DMS153 (cell line): ENCODE measurements at regions not wholly inside any gene's neighbourhood (a gene's known extent, or its start where the extent isn't known, plus 50 kb on each side); places are given as distances from the start of the nearest gene placed in this dataset.

Experiments
- DNase-seq: peaks from one replicate; lab custom pipeline; 2025; lab: John Stamatoyannopoulos, UW

- DNase-seq: no peak
Observed at GRCh38 chr3:159897331-159898075, 91.1 kb upstream of the IL12A start.

DNA sequence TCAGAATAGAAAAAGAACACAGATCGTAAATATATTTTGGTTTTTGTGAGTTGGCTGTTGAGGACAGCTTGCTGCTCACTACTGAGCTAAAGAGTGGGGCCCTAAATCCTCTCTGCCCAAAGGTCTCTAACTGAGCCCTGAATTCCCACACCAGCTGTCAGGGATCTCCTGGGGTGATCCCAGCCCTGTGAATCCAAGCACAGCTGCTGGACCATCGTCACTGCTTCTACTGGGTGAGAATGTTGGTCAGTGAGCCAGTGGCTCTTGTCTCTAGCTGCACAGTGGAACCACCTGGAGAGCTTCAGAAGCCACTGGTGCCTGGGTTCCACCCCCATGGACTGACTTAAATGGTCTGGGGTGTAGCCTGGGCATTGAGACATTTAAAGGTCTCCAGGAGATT lies 90.5 kb upstream of the IL12A start:
- DNase-seq: no peak

GRCh38 chr3:159899166-159899565 lies 89.5 kb upstream of the IL12A start:
- DNase-seq: no peak

DNA sequence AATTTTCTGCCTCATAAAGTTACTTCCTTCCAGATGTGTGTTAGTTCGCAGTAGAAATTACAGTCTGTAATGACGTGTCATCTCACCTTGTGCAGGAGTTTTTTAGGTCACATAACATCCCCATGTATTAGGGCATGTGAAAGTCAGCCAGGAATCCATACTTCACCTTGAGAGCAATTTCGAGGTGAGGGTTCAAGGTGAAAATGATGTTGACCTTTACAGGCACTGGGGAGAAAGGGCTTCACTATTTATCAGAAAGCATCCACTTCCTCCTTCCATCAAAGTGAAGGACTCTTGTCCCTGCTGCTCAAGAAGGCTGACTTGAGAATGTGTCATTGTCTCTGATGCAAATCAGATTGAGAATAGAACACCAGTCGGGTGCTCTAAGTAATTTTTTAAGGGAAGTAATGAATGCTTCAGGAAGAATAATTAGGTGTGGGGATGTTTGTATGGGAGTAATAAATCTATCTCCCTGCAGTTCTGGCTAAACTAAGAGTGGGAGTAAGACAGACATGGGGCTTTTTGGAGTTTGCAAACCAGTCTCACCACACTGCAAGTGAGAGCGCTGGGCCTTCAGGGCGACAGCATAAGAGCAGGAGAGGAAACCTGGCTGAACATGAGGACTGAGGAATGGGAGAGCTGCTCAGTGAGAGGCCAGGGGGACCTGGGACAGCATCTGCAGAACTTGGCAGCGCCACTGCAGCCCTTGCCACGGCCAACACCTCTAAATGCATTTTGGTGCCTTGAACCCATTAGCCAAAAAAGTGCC lies 85.9 kb upstream of the IL12A start:
- no peak for DNase-seq

- no peak for DNase-seq
Observed at GRCh38 chr3:159904455-159904854, 84.2 kb upstream of the IL12A start.

GRCh38 chr3:159904911-159905310 lies 83.7 kb upstream of the IL12A start:
- no peak for DNase-seq

GRCh38 chr3:159907828-159908227 lies 80.8 kb upstream of the IL12A start:
- no peak for DNase-seq

GRCh38 chr3:159910991-159911663 lies 77.5 kb upstream of the IL12A start:
- no peak for DNase-seq

DNA sequence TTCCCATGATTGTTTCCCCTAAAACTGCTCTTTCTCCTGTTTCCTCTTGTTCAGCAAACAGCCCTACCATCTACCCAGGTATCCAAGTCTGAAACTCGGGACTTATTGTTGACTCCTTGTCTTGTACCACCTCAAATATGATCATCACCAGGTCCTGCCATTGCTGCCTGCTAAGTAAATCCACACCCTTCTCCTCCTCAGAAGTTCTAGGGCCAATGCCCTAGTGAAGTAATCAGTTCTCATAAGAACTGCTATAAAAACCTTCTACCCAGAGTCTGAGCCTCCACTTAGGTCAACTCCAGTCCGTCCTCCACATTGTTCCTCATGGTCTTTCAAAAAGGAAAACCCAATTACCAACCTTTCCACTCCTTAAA lies 77.0 kb upstream of the IL12A start:
- DNase-seq: no peak

DNA sequence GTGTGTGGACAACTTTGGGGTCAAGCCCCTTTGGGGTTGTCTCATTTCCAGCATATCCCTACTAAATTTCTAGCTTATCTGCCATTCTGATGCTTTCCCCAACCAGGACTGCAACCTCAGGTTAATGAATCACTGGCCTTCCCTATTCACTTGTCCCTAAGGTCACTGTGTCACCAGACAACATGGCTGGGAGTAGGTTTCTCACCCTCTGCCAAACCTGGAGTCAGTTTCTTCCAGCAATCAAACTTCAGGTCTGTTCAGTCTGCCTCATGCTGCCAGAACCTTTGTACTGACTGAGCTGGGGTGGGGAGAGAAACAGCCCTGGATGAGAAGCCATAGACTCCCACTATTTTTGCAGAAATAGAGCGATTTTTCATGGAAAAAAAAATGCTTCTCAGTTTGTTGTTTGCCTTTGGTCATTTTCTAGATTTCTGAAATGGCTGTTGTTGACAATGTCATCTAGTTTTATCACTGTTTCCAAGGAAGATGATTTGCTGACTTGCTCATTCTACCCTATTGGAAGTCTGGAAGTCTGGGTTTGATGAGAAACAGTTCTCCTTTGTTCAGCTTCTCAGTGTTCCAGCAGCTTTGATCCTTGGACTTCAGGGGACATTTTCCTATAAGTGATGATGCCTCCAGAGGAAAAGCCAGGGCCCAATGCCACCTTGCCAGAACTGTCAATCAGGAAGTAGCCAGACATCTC lies 74.8 kb upstream of the IL12A start:
- no peak for DNase-seq

GRCh38 chr3:159914426-159914825 lies 74.2 kb upstream of the IL12A start:
- DNase-seq: no peak

DNA sequence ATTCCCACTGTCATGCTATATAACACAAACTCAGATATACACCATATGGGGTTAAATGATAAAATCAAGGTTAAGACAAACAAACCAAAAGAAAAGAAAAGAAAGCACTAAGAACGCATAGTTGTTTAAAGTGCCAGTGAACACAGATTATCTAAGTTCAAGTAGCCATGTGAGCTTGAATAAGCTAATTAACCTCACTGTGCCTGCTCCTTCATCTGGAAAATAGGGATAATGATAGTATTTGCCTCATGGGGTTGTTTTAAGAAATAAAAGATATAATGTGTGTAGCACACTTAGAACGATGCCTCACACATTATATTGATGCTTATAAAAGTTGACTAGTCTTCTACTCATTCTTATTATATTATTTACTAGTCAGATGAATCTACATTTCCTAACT lies 72.6 kb upstream of the IL12A start:
- no peak for DNase-seq

- DNase-seq: no peak
Observed at GRCh38 chr3:159917141-159917540, 71.5 kb upstream of the IL12A start.

- DNase-seq: no peak
Observed at GRCh38 chr3:159919873-159920272, 68.8 kb upstream of the IL12A start.

DNA sequence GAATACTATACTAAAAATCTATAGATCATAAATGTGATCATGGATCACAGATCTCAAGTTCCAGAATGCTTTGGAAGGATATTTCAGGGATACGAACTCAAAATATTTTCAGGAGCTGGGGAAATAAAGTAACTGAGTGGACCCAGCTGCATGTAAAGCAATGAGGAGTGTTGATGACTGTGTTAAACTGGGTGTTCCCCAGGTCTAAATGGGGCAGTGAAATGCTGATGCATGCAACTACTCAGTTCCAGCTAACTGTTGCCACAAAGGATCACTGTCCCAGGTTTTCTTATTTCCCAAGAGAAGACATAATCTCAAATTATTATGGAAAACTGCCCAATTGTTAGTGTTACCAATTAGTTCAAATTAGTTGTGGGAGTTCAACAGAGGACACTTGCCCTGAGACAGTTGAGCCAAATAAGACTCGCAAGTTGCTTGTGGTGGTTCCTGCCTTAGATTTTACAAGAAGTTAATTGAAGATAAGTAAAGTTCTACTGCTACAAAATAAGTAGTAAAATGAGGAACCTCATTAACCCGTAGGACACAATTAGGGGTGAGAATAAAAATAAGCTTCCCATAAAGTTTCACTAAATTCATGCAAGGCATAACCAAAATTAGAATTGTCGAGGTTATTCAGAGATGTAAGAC lies 66.3 kb upstream of the IL12A start:
- no peak for DNase-seq

GRCh38 chr3:159922861-159923312 lies 65.7 kb upstream of the IL12A start:
- DNase-seq: no peak

- DNase-seq: no peak
Observed at GRCh38 chr3:159923336-159923735, 65.3 kb upstream of the IL12A start.

GRCh38 chr3:159923956-159924355 lies 64.7 kb upstream of the IL12A start:
- DNase-seq: no peak

- no peak for DNase-seq
Observed at GRCh38 chr3:159924411-159924810, 64.2 kb upstream of the IL12A start.

- DNase-seq: no peak
Observed at GRCh38 chr3:159925248-159925647, 63.4 kb upstream of the IL12A start.

DNA sequence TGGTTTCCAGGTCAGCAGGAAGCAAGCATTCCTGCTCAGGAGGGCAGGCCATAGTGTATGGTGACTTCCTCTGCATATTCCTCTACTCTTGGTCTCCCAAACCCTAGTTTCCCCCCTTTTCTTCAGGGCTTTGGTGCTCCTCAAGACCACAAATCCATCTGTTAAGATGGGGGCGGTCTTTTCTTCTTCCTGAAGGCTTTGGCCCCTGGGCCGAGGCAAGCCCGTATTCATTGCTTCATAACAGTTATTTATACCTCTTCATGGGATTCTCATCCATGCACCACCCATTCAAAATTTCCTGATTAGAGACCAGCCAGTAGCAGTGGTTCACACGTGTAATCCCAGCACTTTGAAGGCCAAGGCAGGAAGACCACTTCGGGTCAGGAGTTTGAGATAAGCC lies 62.1 kb upstream of the IL12A start:
- no peak for DNase-seq

DNA sequence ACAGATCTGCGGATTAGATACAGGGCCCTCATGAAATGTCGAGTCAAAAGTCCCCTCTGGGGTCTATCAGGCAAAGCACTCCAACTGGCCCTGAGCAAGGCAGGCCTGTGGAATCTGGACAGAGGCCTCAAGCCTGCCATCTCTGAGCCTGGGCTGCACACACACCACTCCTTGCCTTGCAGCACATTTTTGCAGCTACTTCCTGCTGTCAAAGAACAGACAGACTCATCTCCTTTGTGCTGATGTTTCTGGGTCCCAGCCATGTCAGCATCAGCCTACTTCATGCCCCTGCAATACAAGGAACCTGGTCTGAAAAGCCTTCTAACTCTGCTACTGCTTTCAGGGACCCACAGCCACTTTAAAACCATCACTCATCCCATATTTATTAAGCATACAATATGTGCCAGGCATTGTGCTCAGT lies 60.6 kb upstream of the IL12A start:
- no peak for DNase-seq
